GM19099 (cell line): ENCODE measurements at regions not wholly inside any gene's neighbourhood (a gene's known extent, or its start where the extent isn't known, plus 50 kb on each side); places are given as distances from the start of the nearest gene placed in this dataset.

Source experiments
- POLR2A ChIP-seq: IDR thresholded peaks from 3 replicates; pipeline ENCODE4 v1.6.1; 2011; ENCODE audit warnings: low read depth; ENCODE audit not compliant: insufficient read length; ENCODE audit errors: extremely low read depth

GRCh38 chr2:195555971-195556370 lies 101.1 kb upstream of the SLC39A10 start:
- TF ChIP-seq POLR2A: no peak

GRCh38 chr2:195552581-195552980 lies 104.4 kb upstream of the SLC39A10 start:
- TF ChIP-seq POLR2A: no peak

GRCh38 chr2:195548198-195548940 lies 108.7 kb upstream of the SLC39A10 start:
- TF ChIP-seq POLR2A: no peak

- TF ChIP-seq POLR2A: no peak
Measured at GRCh38 chr2:195545811-195546210, 111.2 kb upstream of the SLC39A10 start.

GRCh38 chr2:195543902-195544894 lies 112.8 kb upstream of the SLC39A10 start:
- no peak for TF ChIP-seq POLR2A

- no peak for TF ChIP-seq POLR2A
Measured at GRCh38 chr2:195543063-195543462, 114.0 kb upstream of the SLC39A10 start.

GRCh38 chr2:195542067-195542466 lies 115.0 kb upstream of the SLC39A10 start:
- TF ChIP-seq POLR2A: no peak

- no peak for TF ChIP-seq POLR2A
Measured at GRCh38 chr2:195538937-195539336, 118.1 kb upstream of the SLC39A10 start.

GRCh38 chr2:195537811-195538210 lies 119.2 kb upstream of the SLC39A10 start:
- no peak for TF ChIP-seq POLR2A

GRCh38 chr2:195536906-195537305 lies 120.1 kb upstream of the SLC39A10 start:
- no peak for TF ChIP-seq POLR2A

GRCh38 chr2:195535911-195536522 lies 121.0 kb upstream of the SLC39A10 start:
- no peak for TF ChIP-seq POLR2A

- TF ChIP-seq POLR2A: no peak
Measured at GRCh38 chr2:195534971-195535370, 122.1 kb upstream of the SLC39A10 start.

GRCh38 chr2:195533771-195534642 lies 123.0 kb upstream of the SLC39A10 start:
- no peak for TF ChIP-seq POLR2A

GRCh38 chr2:195532628-195533271 lies 124.3 kb upstream of the SLC39A10 start:
- no peak for TF ChIP-seq POLR2A
